Glomerular visceral epithelial cell (primary cell): ENCODE measurements at regions not wholly inside any gene's neighbourhood (a gene's known extent, or its start where the extent isn't known, plus 50 kb on each side); places are given as distances from the start of the nearest gene placed in this dataset.

Experiments
- DNase-seq: peaks from one replicate; pipeline ENCODE4 v3.0.0-alpha.2; 2016; ENCODE audit errors: extremely low spot score

- no peak for DNase-seq
Observed at GRCh38 chr11:122062763-122063162, 53.3 kb downstream of the BLID start.

- DNase-seq, result no peak
Observed at GRCh38 chr11:122059565-122059964, 56.5 kb downstream of the BLID start.

GRCh38 chr11:122050021-122050690, 65.9 kb downstream of the BLID start:
- no peak for DNase-seq

- DNase-seq, result no peak
Observed at GRCh38 chr11:122048401-122048800, 67.6 kb downstream of the BLID start.

DNA sequence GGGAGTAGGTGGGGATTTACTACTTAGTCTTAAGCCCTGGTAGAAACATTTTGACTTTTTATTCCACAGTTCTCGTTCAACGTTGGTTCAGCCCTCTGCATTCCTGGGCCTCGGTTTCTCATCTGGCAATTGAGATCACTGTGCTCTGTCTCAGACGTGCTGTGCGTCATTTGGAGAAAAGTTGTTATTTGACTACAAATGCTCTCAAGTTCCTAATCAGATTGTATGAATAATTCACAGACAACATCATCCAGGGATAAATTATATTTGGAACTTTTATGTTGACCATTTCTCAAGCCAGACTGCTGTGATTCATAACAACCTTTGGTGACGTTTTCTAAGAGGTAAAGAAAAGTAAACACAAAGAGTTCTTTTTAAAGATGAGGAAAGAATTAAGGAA, 69.2 kb downstream of the BLID start:
- no peak for DNase-seq

DNA sequence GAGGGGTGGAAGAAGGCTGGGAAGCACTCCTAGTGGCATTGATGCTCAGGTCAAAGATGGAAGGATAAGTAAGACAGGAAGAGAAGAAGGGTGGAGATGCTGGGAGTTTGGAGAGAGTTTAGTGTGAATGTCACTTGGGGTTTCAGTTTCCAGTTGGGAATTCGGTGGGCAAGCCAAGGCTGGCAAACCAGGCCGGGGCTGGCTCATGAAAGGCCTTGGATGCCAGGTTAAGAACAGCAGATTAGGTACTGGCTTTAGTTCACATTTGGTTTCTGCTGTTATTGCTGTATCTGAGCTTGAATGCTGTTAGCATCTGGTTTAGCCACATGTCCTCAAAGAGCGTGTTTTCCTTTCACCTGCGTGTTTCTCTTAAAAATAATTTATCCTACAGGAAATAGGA, 69.6 kb downstream of the BLID start:
- no peak for DNase-seq

DNA sequence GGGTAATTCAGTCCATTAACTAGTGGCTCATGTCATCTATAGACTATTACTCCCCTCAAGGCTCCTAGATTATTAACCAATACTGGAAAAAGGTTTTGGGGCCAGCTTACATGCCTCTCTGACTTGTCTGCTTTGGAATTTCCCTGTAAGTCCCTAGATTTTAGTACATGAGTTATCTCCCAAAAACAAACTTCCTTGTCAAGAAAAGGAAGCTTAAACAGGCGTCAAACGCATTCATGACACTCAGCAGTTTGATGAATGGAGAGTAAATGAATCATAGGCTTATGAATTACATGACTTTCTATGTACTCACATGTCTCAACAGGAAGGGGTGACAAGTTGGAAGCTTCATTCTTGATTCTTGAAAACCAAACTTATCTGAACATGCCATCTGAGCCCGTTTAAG, 70.8 kb downstream of the BLID start:
- peak; percentile 12 for DNase-seq

- DNase-seq, result no peak
Observed at GRCh38 chr11:122044086-122044485, 71.9 kb downstream of the BLID start.

DNA sequence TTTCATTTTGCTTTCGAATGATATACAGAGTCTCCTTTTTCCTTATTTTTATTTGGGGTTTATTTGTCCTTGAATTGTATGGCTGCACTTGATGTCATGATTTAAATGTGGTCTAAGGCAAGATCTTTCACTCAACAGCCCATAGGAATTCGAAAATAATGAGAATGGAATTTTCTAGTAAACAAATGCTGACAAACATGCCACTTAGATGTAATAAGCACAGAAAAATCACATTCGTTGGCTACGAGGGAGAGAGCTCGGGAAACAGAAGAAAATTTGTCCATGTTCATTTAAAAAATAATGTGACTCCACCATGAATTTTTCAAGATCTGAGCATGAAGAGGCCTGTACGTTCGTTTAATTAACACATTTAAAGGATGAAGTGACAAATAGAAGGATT, 73.0 kb downstream of the BLID start:
- DNase-seq, result no peak

- DNase-seq, result no peak
Observed at GRCh38 chr11:122040464-122040863, 75.6 kb downstream of the BLID start.

DNA sequence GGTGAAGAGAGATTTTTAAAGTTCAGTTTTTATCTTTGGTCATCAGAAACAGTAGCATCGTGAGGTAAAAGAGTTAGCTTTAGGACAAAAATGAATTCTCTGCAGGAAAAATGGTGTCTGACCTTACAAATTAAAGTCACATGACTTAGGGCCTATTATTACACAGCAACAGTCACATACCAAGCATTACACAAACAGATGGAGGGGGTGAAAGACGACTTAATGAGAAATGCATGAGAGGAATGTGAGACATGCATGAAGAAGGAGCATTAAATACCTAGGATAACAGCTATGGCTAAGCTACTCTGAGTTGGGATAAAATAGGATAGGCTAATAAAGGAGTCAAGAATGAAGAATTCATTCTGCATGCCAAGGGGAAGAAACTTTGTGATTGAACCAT, 77.5 kb downstream of the BLID start:
- peak; percentile 42 for DNase-seq

DNA sequence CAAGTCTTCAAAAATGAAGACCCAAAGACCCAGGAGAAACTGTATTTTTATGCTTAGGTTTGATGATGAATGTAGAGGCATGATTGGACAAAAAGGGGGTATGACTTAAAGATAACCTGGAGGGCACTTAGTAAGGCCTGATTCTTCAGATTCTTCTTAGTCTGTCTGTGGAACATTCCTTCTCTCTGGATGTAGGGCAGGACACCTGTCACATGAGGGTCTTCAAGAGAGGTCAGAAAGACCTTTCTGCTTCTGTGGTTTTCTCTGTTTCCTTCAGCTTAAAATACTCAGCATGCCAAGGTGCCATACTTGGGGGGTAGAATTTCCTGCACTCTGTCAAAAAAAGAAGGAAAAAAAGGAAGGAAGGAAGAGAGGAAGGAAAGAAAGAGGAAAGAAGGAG, 78.1 kb downstream of the BLID start:
- DNase-seq, result no peak

GRCh38 chr11:122036493-122036892, 79.5 kb downstream of the BLID start:
- no peak for DNase-seq

GRCh38 chr11:122036018-122036417, 80.0 kb downstream of the BLID start:
- DNase-seq, result no peak

- DNase-seq, result no peak
Observed at GRCh38 chr11:122033631-122034030, 82.4 kb downstream of the BLID start.

- no peak for DNase-seq
Observed at GRCh38 chr11:122033193-122033592, 82.8 kb downstream of the BLID start.

DNA sequence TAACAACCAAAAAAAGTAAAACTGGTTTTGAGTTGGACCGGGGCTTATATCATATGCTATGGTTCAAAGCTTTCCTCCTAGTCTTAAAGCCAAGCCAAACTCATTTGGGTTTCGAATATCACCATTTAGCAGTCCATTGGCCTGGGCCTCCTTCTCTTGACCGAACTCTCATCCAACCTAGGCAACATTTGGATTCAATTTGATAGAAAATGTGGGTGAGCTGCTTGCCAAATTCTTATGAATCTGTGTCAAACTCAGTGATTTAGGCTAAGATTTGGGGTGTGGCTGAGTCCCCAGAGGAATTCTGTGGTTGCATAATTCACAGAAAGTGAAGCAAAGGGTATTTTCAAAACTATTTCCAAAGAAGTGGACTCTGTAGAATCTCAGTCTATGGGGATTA, 83.7 kb downstream of the BLID start:
- DNase-seq, result no peak

- DNase-seq, result no peak
Observed at GRCh38 chr11:122031813-122032212, 84.2 kb downstream of the BLID start.

- DNase-seq, result no peak
Observed at GRCh38 chr11:122030286-122030685, 85.7 kb downstream of the BLID start.

DNA sequence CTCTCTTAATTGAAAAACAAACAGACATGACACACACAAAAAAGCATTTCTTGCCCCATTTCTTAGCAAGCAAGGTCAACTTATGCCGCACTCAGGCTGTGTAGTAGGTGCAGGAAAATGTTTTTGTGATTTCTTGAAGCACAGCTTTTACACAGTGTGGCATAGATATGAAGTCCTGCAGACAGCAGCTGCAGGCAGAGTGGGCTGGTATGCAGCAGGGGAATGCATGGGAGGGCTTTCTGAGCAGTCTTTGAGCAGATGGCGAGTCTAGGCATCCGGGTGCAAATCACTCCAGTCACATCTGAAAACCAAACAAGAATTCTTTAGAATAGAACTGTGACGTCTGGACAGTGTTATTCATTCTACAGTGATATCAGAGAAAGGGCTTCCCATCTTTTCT, 87.5 kb downstream of the BLID start:
- no peak for DNase-seq

- DNase-seq, result no peak
Observed at GRCh38 chr11:122028036-122028435, 88.0 kb downstream of the BLID start.

- no peak for DNase-seq
Observed at GRCh38 chr11:122025757-122026156, 90.3 kb downstream of the BLID start.

GRCh38 chr11:122024278-122024677, 91.7 kb downstream of the BLID start:
- DNase-seq, result no peak

- no peak for DNase-seq
Observed at GRCh38 chr11:122023614-122024250, 92.3 kb downstream of the BLID start.
